Breast epithelium (tissue), 3 donors: ENCODE measurements at regions not wholly inside any gene's neighbourhood (a gene's known extent, or its start where the extent isn't known, plus 50 kb on each side); places are given as distances from the start of the nearest gene placed in this dataset.

Experiments used
- CTCF ChIP-seq, 3 donors: fragments of 450-650 bp; IDR thresholded peaks; one replicate each; pipeline ENCODE4 v1.5.1; 2016 to 2017; ENCODE audit warnings: antibody characterized with exemption in 3 of 3, mild to moderate bottlenecking in 3 of 3, moderate library complexity in 3 of 3
- POLR2AphosphoS5 ChIP-seq, 3 donors: sonication (generic); formaldehyde crosslinking; IDR thresholded peaks; one replicate each; pipeline ENCODE4 v1.6.1; 2017; ENCODE audit warnings: antibody characterized with exemption in 3 of 3

- TF ChIP-seq CTCF (IDR thresholded peaks at IDR 0.05) (no peak), POLR2AphosphoS5 (IDR thresholded peaks at IDR 0.05) (no peak)
These were observed 445.5 kb upstream of the NDST3 start for GRCh38 chr4:117588771-117589170.
